ENCODE measurements at regions not wholly inside any gene's neighbourhood (a gene's known extent, or its start where the extent isn't known, plus 50 kb on each side); places are given as distances from the start of the nearest gene placed in this dataset.

GRCh38 chr3:161444694-161445077, 51.9 kb upstream of the OTOL1 start:
- no peak for DNase-seq (ENCODE audit: low read depth in 2 of 3, low spot score in 2 of 3)

GRCh38 chr3:161443921-161444693, 52.5 kb upstream of the OTOL1 start:
- no peak for DNase-seq (ENCODE audit: low read depth in 2 of 3, low spot score in 2 of 3)

DNA sequence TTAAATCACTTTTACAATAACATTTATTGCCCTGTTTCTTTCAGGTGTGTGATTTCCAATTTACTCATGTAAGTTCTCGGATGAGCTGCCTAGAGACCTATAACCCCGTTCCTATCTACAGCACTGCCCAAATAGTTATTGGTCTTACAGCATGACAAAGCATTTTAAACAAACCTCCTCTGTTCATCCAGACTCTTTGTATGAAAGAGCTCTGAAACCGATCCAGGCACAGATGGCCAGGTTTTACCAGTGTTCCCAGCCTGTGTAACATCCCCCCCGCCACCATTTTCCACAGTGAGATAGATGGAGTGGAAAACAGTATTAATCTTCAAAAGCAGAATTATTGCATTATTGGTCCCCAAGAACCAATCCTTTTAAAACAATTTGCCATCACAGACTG, 59.0 kb upstream of the SPTSSB start:
- no peak for DNase-seq (ENCODE audit: low read depth in 2 of 3, low spot score in 2 of 3)

DNA sequence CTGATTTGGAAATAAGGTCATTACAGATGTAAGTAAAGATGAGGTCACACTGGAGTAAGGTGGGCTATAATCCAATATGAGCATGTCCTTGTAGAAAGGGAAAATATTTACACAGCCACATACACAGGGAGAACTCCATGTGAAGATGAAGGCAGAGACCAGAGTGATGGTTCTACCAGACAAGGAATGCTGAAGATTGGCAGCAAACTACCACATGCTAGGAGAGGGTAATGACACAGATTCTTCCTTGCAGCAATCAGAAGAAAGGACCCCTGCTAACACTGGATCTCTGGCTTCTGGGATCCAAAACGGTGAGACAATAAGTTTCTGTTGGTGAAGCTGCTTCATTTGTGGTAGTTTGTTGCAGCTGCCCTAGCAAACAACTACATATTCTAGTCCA, 56.0 kb upstream of the SPTSSB start:
- no peak for DNase-seq (ENCODE audit: low read depth in 2 of 3, low spot score in 2 of 3)

DNA sequence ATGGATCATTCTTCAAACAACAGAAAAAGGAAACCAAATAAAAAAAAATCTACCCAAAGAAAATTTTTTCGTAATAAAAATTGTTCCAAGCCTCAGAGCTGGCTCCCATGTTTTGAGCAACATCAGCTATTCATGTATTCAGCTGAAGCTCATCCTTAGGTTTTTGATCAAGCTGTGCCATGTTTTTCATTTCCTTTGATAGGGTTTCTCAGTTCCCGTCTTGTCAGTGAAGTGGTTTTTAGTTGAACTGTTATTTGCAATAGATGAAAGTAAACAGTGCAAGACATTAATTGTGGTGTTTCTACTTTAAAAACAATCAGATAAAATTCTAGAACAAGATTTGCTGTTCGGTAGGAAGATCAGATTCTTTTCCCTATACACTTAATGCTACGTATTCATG, 55.4 kb upstream of the SPTSSB start:
- no peak for DNase-seq (ENCODE audit: low read depth in 2 of 3, low spot score in 2 of 3)

- peak; percentile 11 to 73 (median 15) for DNase-seq (ENCODE audit: low read depth in 2 of 3, low spot score in 2 of 3)
Measured at GRCh38 chr3:161423911-161424522, 52.7 kb upstream of the SPTSSB start.

DNA sequence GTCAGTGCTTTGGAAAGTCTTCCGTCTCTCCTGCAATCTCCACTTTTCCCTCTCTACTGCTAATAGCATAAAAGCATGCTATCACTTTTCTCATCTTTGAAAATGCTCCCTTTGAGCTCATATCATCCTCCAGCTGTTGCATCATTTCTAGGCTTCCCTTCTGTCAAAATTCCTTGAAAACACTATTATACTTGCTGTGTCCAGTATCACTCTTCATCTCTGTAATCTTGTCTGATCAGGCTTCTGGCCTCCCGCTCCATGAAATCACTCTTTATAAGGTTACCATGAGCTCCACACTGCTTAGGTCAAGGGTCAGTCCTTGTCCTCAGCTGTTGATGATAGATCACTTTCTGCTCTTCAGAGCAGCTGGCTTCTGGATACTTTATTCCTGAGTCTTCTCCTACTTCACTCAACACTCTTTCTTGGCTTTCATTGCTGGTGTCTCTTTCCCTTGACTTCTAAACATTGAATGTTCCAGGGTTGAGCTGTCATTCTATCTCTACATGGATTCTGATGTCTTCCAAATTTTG, 50.9 kb upstream of the SPTSSB start:
- no peak for DNase-seq (ENCODE audit: low read depth in 2 of 3, low spot score in 2 of 3)

All from hematopoietic multipotent progenitor cell (in vitro differentiated cells).